Neural cell (in vitro differentiated cells): ENCODE measurements at regions not wholly inside any gene's neighbourhood (a gene's known extent, or its start where the extent isn't known, plus 50 kb on each side); places are given as distances from the start of the nearest gene placed in this dataset.

Experiments used
- H2AFZ ChIP-seq: fragments of 200-600, 300-800 bp; sonication (generic), shearing (Covaris generic); 2 replicates; pipeline ENCODE4 v1.6.0; 2014; ENCODE audit warnings: low read depth, mild to moderate bottlenecking, antibody characterized with exemption, low read length, moderate library complexity
- H3F3A ChIP-seq: fragments of 200-600 bp; shearing (Covaris generic); 2 replicates; pipeline ENCODE4 v1.6.1; 2016; ENCODE audit warnings: mild to moderate bottlenecking, moderate library complexity, mixed read lengths, antibody characterized with exemption, low read length; ENCODE audit not compliant: insufficient read depth, poor library complexity, severe bottlenecking
- H3K27ac ChIP-seq: fragments of 200-600, 300-800 bp; sonication (generic), shearing (Covaris generic); 2 replicates; pipeline ENCODE4 v1.5.1; 2014; ENCODE audit warnings: mild to moderate bottlenecking, low read length, moderate library complexity
- H3K27me3 ChIP-seq: fragments of 300-800, 200-600 bp; sonication (generic), shearing (Covaris generic); 2 replicates; pipeline ENCODE4 v1.6.0; 2014; ENCODE audit warnings: mild to moderate bottlenecking, low read depth, low read length, moderate library complexity; ENCODE audit not compliant: insufficient read depth
- H3K36me3 ChIP-seq: fragments of 300-800, 200-600 bp; sonication (generic), shearing (Covaris generic); 2 replicates; pipeline ENCODE4 v1.5.1; 2014; ENCODE audit warnings: mild to moderate bottlenecking, antibody characterized with exemption, low read length, moderate library complexity; ENCODE audit not compliant: insufficient read depth
- H3K4me2 ChIP-seq: fragments of 300-800, 200-600 bp; sonication (generic), shearing (Covaris generic); 2 replicates; pipeline ENCODE4 v1.6.0; 2014; ENCODE audit warnings: mild to moderate bottlenecking, low read length
- H3K4me3 ChIP-seq: fragments of 300-800, 200-600 bp; sonication (generic), shearing (Covaris generic); 2 replicates; pipeline ENCODE4 v1.5.1; 2014; ENCODE audit warnings: mild to moderate bottlenecking, low read length, moderate library complexity
- H3K79me2 ChIP-seq: fragments of 200-600 bp; shearing (Covaris generic); replicated peaks from 2 replicates; pipeline ENCODE4 v1.6.0; 2014; ENCODE audit warnings: mild to moderate bottlenecking, low read length, moderate library complexity; ENCODE audit not compliant: insufficient read depth
- H3K9ac ChIP-seq: fragments of 300-800, 200-600 bp; sonication (generic), shearing (Covaris generic); 2 replicates; pipeline ENCODE4 v1.6.1; 2016; ENCODE audit warnings: mild to moderate bottlenecking, low read length, mixed read lengths
- H3K9me2 ChIP-seq: fragments of 200-600 bp; shearing (Covaris generic); 2 replicates; pipeline ENCODE4 v1.6.1; 2016; ENCODE audit warnings: mild to moderate bottlenecking, low read length, mixed read lengths; ENCODE audit not compliant: insufficient read depth
- H3K9me3 ChIP-seq: fragments of 200-600, 300-800 bp; sonication (generic), shearing (Covaris generic); 2 replicates; pipeline ENCODE4 v1.6.1; 2016; ENCODE audit warnings: mild to moderate bottlenecking, mixed run types, low read length, moderate library complexity, mixed read lengths
- H4K20me1 ChIP-seq: fragments of 200-600 bp; shearing (Covaris generic); 2 replicates; pipeline ENCODE4 v1.6.1; 2016; ENCODE audit warnings: mild to moderate bottlenecking, mixed run types; ENCODE audit not compliant: insufficient read depth
- EP300 ChIP-seq: fragments of 450-650 bp; conservative IDR thresholded peaks from 2 replicates; pipeline ENCODE4 v1.6.1; 2014; ENCODE audit warnings: antibody characterized with exemption, mild to moderate bottlenecking, moderate library complexity; ENCODE audit not compliant: poor library complexity, severe bottlenecking
- EZH2 ChIP-seq: fragments of 200-600, 300-800 bp; shearing (Covaris generic), sonication (generic); IDR thresholded peaks from 2 replicates; pipeline ENCODE4 v1.6.1; 2014; ENCODE audit warnings: antibody characterized with exemption, low read length, borderline replicate concordance, mild to moderate bottlenecking; ENCODE audit not compliant: insufficient read depth, poor library complexity, severe bottlenecking
- MXI1 ChIP-seq: fragments of 450-650 bp; conservative IDR thresholded peaks from 2 replicates; pipeline ENCODE4 v1.6.1; 2014; ENCODE audit warnings: antibody characterized with exemption, mild to moderate bottlenecking; ENCODE audit not compliant: poor library complexity, severe bottlenecking
- POLR2AphosphoS5 ChIP-seq: IDR thresholded peaks from 2 replicates; pipeline ENCODE4 v1.6.1; 2012
- RAD21 ChIP-seq: fragments of 450-650 bp; conservative IDR thresholded peaks from 2 replicates; pipeline ENCODE4 v1.6.1; 2014; ENCODE audit warnings: antibody characterized with exemption, mild to moderate bottlenecking, moderate library complexity
- REST ChIP-seq: IDR thresholded peaks from 2 replicates; pipeline ENCODE4 v1.6.1; 2012; ENCODE audit warnings: borderline replicate concordance
- SMC3 ChIP-seq: fragments of 450-650 bp; conservative IDR thresholded peaks from 2 replicates; pipeline ENCODE4 v1.6.1; 2014; ENCODE audit warnings: antibody characterized with exemption, mild to moderate bottlenecking, moderate library complexity; ENCODE audit not compliant: poor library complexity
- TAF1 ChIP-seq: IDR thresholded peaks from 2 replicates; pipeline ENCODE4 v1.6.1; 2012; ENCODE audit warnings: low read depth
- TF ChIP-seq, protein P1 (sequence below): fragments of 450-650 bp; IDR thresholded peaks from 2 replicates; pipeline ENCODE4 v1.5.1; 2014; ENCODE audit warnings: antibody characterized with exemption, mild to moderate bottlenecking, moderate library complexity; ENCODE audit not compliant: poor library complexity, severe bottlenecking

GRCh38 chr2:124988111-124988510 is 963.0 kb downstream of the CNTNAP5 start:
- Histone ChIP-seq H3F3A (no peaks in the 10 kb centered on the region), H2AFZ (no peak overlapping the region), H3K36me3 (no peaks in the 10 kb centered on the region), H3K9ac (no peak overlapping the region), H3K4me3 (no peak overlapping the region), H3K4me2 (no peak overlapping the region), H3K79me2 (no peaks in the 10 kb centered on the region), H4K20me1 (no peaks in the 10 kb centered on the region), H3K27ac (no peak overlapping the region), H3K9me3 (no peaks in the 10 kb centered on the region), H3K9me2 (no peaks in the 10 kb centered on the region), H3K27me3 (no peaks in the 10 kb centered on the region)
- TF ChIP-seq POLR2AphosphoS5 (no peak), TAF1 (no peak), SMC3 (no peak), EP300 (no peak), EZH2 (no peak), MXI1 (no peak), RAD21 (no peak), REST (no peak)
- TF ChIP-seq, protein P1, sequence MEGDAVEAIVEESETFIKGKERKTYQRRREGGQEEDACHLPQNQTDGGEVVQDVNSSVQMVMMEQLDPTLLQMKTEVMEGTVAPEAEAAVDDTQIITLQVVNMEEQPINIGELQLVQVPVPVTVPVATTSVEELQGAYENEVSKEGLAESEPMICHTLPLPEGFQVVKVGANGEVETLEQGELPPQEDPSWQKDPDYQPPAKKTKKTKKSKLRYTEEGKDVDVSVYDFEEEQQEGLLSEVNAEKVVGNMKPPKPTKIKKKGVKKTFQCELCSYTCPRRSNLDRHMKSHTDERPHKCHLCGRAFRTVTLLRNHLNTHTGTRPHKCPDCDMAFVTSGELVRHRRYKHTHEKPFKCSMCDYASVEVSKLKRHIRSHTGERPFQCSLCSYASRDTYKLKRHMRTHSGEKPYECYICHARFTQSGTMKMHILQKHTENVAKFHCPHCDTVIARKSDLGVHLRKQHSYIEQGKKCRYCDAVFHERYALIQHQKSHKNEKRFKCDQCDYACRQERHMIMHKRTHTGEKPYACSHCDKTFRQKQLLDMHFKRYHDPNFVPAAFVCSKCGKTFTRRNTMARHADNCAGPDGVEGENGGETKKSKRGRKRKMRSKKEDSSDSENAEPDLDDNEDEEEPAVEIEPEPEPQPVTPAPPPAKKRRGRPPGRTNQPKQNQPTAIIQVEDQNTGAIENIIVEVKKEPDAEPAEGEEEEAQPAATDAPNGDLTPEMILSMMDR: no peak

GRCh38 chr2:124988794-124989193 is 963.7 kb downstream of the CNTNAP5 start:
- Histone ChIP-seq H3K79me2 (no peaks in the 10 kb centered on the region), H3K27me3 (no peaks in the 10 kb centered on the region), H3K27ac (no peak overlapping the region), H3K9me3 (no peaks in the 10 kb centered on the region), H3F3A (no peaks in the 10 kb centered on the region), H3K36me3 (no peaks in the 10 kb centered on the region), H3K4me2 (no peak overlapping the region), H4K20me1 (no peaks in the 10 kb centered on the region), H3K9me2 (no peaks in the 10 kb centered on the region), H3K4me3 (no peak overlapping the region), H3K9ac (no peak overlapping the region), H2AFZ (no peak overlapping the region)
- TF ChIP-seq REST (no peak), POLR2AphosphoS5 (no peak), TAF1 (no peak), EP300 (no peak), MXI1 (no peak), SMC3 (no peak)
- TF ChIP-seq, protein P1: no peak
